IPS-20b (cell line): ENCODE measurements at regions not wholly inside any gene's neighbourhood (a gene's known extent, or its start where the extent isn't known, plus 50 kb on each side); places are given as distances from the start of the nearest gene placed in this dataset.
"Not testable (repeated sequence)": the region's sequence is repeated elsewhere in the genome, so short reads cannot be mapped to it uniquely, and the experiment has no call there.

ENCODE experiments used
- H3K27ac ChIP-seq: one replicate; pipeline ENCODE4 v1.5.1; 2013; ENCODE audit warnings: low read length
- H3K27me3 ChIP-seq: 2 replicates; pipeline ENCODE4 v1.6.1; 2013; ENCODE audit warnings: mild to moderate bottlenecking, low read length, inconsistent platforms; ENCODE audit not compliant: insufficient read depth
- H3K36me3 ChIP-seq: 2 replicates; pipeline ENCODE4 v1.6.1; 2013; ENCODE audit warnings: low read depth, mild to moderate bottlenecking, inconsistent platforms, low read length, moderate library complexity; ENCODE audit not compliant: insufficient read depth
- H3K4me1 ChIP-seq: 2 replicates; pipeline ENCODE4 v1.6.1; 2013; ENCODE audit warnings: mild to moderate bottlenecking, control low read depth, inconsistent platforms, low read length, moderate library complexity; ENCODE audit not compliant: insufficient read depth
- H3K4me3 ChIP-seq: 2 replicates; pipeline ENCODE4 v1.5.1; 2013; ENCODE audit warnings: mild to moderate bottlenecking, low read length, inconsistent platforms
- H3K9ac ChIP-seq: 2 replicates; pipeline ENCODE4 v1.6.1; 2013; ENCODE audit warnings: low read depth, mild to moderate bottlenecking, inconsistent platforms, low read length, moderate library complexity
- H3K9me3 ChIP-seq: 2 replicates; pipeline ENCODE4 v1.6.1; 2013; ENCODE audit warnings: mild to moderate bottlenecking, low read depth, low read length, inconsistent platforms; ENCODE audit not compliant: insufficient read depth

DNA sequence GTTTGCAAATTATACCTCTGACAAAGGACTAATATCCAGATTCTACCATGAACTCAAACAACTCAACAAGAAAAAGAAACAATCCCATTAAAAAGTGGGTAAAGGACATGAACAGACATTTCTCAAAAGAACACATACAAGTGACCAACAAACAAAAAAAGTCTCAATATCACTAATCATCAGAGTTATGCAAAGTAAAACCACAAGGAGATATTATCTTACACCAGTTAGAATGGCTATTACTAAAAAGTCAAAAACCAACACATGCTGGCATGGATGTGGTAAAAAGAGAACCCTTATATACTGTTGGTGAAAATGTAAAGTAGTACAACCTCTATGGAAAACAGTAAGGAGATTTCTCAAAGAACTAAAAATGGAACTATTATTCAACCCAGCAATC is 234.4 kb downstream of the NKX6-1 start:
- Histone ChIP-seq H3K4me1 (no peaks in the 10 kb centered on the region), H3K9ac (no peak overlapping the region), H3K4me3 (no peak overlapping the region), H3K36me3 (no peaks in the 10 kb centered on the region), H3K27ac (no peak overlapping the region), H3K9me3 (0 out of 2 replicates have a peak, but pooled peaks cover 2% of the 10 kb centered on the region), H3K27me3 (no peaks in the 10 kb centered on the region)

- H3K36me3 ChIP-seq: no peaks in the 10 kb centered on the region
- H3K4me1 ChIP-seq: no peaks in the 10 kb centered on the region
- no peak overlapping the region for H3K27ac ChIP-seq
These were observed 235.7 kb downstream of the NKX6-1 start for GRCh38 chr4:84263415-84263814.

GRCh38 chr4:84260495-84260894 is 238.6 kb downstream of the NKX6-1 start:
- Histone ChIP-seq H3K27me3 (no peaks in the 10 kb centered on the region), H3K9ac (no peak overlapping the region), H3K4me3 (no peak overlapping the region), H3K27ac (no peak overlapping the region), H3K9me3 (0 out of 2 replicates have a peak, but pooled peaks cover 2% of the 10 kb centered on the region), H3K36me3 (no peaks in the 10 kb centered on the region), H3K4me1 (no peaks in the 10 kb centered on the region)

More at GRCh38 chr4:84263415-84263814, 235.7 kb downstream of the NKX6-1 start:
- Histone ChIP-seq H3K27me3 (no peaks in the 10 kb centered on the region), H3K4me3 (no peak overlapping the region), H3K9me3 (0 out of 2 replicates have a peak, but pooled peaks cover 2% of the 10 kb centered on the region), H3K9ac (no peak overlapping the region)

GRCh38 chr4:84258905-84259830 is 239.9 kb downstream of the NKX6-1 start:
- Histone ChIP-seq H3K9ac (no peak overlapping the region), H3K4me1 (no peaks in the 10 kb centered on the region), H3K27ac (no peak overlapping the region), H3K9me3 (0 out of 2 replicates have a peak, but pooled peaks cover 2% of the 10 kb centered on the region), H3K4me3 (no peak overlapping the region), H3K36me3 (no peaks in the 10 kb centered on the region), H3K27me3 (no peaks in the 10 kb centered on the region)

- no peak overlapping the region for H3K4me3 ChIP-seq
- no peak overlapping the region for H3K27ac ChIP-seq
- H3K9me3 ChIP-seq: 0 out of 2 replicates have a peak, but pooled peaks cover 2% of the 10 kb centered on the region
These were observed 244.6 kb downstream of the NKX6-1 start for GRCh38 chr4:84254537-84254936.

DNA sequence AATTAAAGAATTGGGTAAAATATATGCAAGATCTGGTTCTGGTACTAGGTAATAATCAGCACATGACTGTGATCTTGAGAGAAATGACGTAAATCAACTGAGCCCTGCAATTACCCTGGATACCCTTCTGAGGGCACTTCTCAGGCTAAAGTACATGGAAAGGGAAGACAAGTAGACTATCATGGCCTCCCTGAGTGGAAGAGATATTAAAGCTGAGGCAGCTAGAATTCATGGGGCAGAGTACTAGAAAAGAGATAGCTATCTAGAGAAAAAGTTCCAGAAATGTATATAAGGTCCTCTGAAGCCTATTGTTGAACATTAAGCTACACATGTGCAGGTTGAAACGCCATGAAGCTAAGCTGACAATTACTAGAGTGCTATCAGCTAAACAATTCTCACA is 249.6 kb downstream of the NKX6-1 start:
- no peak overlapping the region for H3K9ac ChIP-seq
- no peaks in the 10 kb centered on the region for H3K4me1 ChIP-seq
- no peaks in the 10 kb centered on the region for H3K36me3 ChIP-seq
- no peaks in the 10 kb centered on the region for H3K27me3 ChIP-seq
- H3K9me3 ChIP-seq: 0 out of 2 replicates have a peak, but pooled peaks cover 2% of the 10 kb centered on the region
- no peak overlapping the region for H3K4me3 ChIP-seq
- no peak overlapping the region for H3K27ac ChIP-seq

More at GRCh38 chr4:84254537-84254936, 244.6 kb downstream of the NKX6-1 start:
- Histone ChIP-seq H3K36me3 (no peaks in the 10 kb centered on the region), H3K27me3 (no peaks in the 10 kb centered on the region), H3K4me1 (no peaks in the 10 kb centered on the region), H3K9ac (no peak overlapping the region)

DNA sequence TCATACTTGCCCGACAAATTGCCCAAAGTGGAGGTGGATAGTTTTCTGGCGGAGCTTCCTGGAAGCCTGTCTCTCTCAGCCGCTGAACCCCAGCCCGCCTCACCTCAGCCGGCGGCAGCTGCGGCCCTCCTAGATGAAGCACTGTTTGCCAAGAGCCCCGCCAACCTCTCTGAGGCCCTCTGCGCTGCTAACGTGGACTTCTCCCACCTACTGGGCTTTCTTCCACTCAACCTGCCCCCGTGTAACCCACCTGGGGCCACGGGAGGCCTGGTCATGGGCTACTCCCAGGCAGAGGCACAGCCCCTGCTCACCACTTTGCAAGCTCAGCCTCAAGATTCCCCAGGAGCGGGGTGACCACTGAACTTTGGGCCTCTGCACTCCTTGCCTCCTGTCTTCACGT is 254.1 kb downstream of the NKX6-1 start:
- H3K9ac ChIP-seq, H3K4me1 ChIP-seq, H3K27ac ChIP-seq, H3K27me3 ChIP-seq, H3K36me3 ChIP-seq, H3K9me3 ChIP-seq, H3K4me3 ChIP-seq: not testable (repeated sequence)

- H3K36me3 ChIP-seq, H3K4me3 ChIP-seq, H3K4me1 ChIP-seq, H3K9ac ChIP-seq, H3K27me3 ChIP-seq, H3K9me3 ChIP-seq, H3K27ac ChIP-seq: not testable (repeated sequence)
These were observed 254.7 kb downstream of the NKX6-1 start for GRCh38 chr4:84244346-84244801.

GRCh38 chr4:84243685-84244084 is 255.4 kb downstream of the NKX6-1 start:
- H3K27ac ChIP-seq: no peak overlapping the region
- no peaks in the 10 kb centered on the region for H3K9me3 ChIP-seq
- H3K27me3 ChIP-seq: no peaks in the 10 kb centered on the region
- H3K4me1 ChIP-seq: no peaks in the 10 kb centered on the region
- no peaks in the 10 kb centered on the region for H3K36me3 ChIP-seq
- H3K9ac ChIP-seq: no peak overlapping the region
- H3K4me3 ChIP-seq: no peak overlapping the region

- no peak overlapping the region for H3K27ac ChIP-seq
- H3K4me3 ChIP-seq: no peak overlapping the region
- no peaks in the 10 kb centered on the region for H3K9me3 ChIP-seq
- 0 out of 2 replicates have a peak, but pooled peaks cover 3% of the 10 kb centered on the region for H3K4me1 ChIP-seq
- H3K27me3 ChIP-seq: no peaks in the 10 kb centered on the region
- H3K9ac ChIP-seq: no peak overlapping the region
- H3K36me3 ChIP-seq: no peaks in the 10 kb centered on the region
These were observed 259.7 kb downstream of the NKX6-1 start for GRCh38 chr4:84239278-84239845.

- no peaks in the 10 kb centered on the region for H3K9me3 ChIP-seq
- no peaks in the 10 kb centered on the region for H3K36me3 ChIP-seq
- no peaks in the 10 kb centered on the region for H3K27me3 ChIP-seq
- no peak overlapping the region for H3K27ac ChIP-seq
- H3K4me1 ChIP-seq: 0 out of 2 replicates have a peak, but pooled peaks cover 3% of the 10 kb centered on the region
- no peak overlapping the region for H3K4me3 ChIP-seq
- H3K9ac ChIP-seq: no peak overlapping the region
These were observed 260.6 kb downstream of the NKX6-1 start for GRCh38 chr4:84238247-84239090.
